ENCODE measurements at regions not wholly inside any gene's neighbourhood (a gene's known extent, or its start where the extent isn't known, plus 50 kb on each side); places are given as distances from the start of the nearest gene placed in this dataset.
"Not testable (repeated sequence)": the region's sequence is repeated elsewhere in the genome, so short reads cannot be mapped to it uniquely, and the experiment has no call there.

- no peak for DNase-seq
Measured at GRCh38 chr20:22529150-22530019, 55.0 kb downstream of the FOXA2 start.

DNA sequence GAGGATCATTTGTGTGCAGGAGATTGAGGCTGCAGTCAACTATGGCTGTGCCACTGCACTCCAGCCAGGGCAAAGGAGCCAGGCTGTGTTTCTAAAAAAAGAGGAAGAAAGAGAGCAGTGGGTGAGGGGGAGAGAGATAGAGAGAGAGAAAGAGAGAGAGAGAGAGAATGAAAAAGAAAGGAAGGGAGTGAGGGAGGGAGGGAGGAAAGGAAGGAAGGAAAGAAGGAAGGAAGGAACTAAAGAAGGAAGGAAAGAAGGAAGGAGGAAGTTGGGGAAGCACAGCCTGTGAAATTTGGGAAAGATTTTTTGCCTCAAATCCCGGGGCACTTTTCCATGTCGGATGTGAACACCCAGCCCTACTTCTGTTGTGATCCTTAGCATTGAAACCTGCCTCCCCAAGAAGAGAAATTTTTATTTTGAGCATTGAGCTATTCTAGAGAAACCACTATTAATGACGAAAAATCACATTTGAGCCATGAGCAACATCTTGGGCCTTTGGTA is 57.8 kb downstream of the FOXA2 start:
- DNase-seq = no peak

- DNase-seq = no peak
Measured at GRCh38 chr20:22525821-22526220, 58.6 kb downstream of the FOXA2 start.

GRCh38 chr20:22525069-22525820 is 59.1 kb downstream of the FOXA2 start:
- DNase-seq = no peak

DNA sequence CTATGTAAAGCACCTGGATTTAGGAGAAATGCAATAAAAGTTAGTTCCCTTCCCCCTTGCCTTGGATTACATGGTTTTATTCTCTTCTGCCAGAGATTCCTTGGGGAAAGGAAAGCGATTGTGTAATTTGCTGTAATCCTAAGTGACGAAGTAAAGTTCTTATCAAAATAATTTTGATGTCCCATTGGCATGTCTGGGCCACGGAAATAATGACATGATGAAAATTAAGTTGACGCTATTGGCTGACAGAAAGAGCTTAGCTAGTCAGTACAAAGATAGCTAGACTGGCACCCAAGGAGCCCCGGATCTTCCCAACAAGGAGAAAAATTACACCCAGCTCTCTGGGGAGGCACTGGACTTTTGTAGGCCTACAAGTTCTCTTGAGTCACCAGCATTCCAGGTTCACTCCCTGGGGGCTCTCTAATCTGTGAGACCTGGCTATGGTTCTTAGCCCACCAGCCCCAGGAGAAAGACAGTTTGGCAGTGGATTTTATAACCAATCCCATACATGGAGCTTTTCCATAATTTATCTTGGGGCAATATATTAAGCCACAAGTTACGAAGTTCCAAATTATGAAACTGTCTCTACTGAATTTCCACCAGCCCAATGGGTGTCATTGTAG is 59.9 kb downstream of the FOXA2 start:
- DNase-seq = no peak

DNA sequence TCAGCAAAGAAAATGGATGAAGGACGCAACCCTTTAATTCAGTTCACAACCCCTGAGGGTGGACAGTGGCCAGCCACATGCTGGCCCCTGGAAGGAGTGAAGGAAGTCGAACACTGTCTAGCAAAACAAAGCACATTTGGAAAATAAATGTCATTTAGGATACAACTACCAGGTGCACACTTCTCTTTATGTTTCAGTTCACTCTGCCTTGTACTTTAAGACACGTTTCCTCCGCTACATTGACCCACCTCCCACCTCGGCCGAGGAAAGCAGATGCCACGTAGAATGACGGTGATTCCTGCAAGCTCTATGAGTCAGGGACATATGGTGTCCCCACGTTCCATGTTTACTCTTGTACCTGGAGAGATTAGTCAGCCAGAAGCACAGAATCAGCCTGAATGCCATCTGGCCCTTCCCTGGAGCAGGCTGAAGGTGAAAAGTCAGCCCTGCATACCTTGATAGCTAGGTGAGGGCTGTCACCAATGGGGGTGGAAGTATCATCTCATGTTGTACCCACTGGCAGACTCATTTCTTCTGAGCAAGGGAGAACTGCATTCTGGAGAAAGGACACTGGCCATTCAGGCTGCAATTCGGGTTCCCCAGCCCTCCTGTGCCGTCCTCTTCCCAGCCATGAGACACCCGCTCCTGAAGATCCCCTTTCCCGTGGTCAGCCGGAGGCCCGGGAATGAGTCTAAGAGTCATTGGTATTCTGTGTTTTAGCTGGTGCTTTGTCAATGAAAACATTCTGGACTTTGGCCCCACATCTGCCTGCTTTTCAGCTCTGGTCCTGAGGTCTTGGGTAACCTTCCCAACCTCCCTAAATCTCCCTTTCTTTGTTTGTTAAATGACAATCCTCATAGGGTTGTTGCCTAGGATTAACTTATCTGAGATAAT is 60.6 kb downstream of the FOXA2 start:
- no peak for DNase-seq

GRCh38 chr20:22523128-22523498 is 61.3 kb downstream of the FOXA2 start:
- no peak for DNase-seq

GRCh38 chr20:22522701-22523100 is 61.7 kb downstream of the FOXA2 start:
- DNase-seq = no peak

- not testable (repeated sequence) for DNase-seq
Measured at GRCh38 chr20:22521940-22522339, 62.4 kb downstream of the FOXA2 start.

DNA sequence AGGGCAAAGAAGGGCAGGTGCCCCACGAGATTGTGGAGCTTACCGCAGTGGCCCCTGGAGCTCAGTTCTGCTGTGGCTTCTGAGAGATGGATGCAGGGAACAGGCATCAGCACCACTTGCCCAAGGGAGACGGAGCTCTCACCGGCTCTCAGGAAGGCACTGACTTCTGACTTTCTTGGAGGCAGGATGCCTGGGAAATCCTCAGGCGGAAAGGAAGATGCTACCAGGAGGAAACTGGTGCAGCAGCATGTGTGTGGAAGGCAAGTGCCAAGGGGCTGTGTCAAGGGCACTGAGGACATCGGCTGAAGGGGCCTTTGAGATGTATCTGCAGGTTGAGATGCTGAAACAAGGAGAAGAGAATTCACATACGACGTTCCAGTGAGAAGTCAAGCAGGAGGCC is 64.0 kb downstream of the FOXA2 start:
- DNase-seq = no peak

DNA sequence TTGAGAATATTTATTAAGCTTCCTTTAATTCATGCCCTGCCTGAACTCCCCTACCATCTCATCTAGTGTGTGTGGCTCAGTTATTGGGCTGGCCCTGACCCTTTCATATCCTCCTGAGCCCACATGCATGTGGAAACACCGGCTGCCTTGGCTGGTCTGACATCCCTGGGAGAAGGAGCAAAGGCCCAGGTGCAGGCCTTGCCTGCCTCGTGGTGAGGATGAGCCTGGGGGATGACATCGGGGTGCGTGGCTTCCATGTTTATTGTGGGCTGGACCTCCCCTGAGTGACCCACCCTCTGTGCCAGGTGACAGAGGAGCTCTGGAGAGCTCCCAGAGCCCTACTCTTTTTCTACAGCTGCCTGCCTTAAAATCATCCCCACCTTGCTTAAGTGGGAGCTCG is 69.1 kb downstream of the FOXA2 start:
- DNase-seq = no peak

DNA sequence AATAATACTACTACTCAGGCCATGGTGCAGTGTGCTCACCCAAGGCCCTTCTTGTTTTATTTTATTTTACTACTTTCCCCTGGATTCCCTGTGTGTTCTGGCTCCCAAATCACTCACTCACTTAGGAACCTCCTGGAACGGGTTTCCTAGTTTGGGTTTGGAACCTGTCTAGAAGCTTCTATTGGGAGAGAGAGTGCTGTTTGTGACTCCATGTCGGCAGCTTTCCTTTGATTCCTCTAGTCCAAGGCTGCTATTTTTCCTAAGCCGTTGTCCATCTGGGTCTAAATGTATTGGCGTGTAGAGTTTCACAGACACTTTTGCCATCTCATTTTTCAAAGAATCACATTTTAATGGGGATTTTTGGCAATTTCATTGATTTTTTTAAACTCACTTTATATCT is 70.8 kb downstream of the FOXA2 start:
- no peak for DNase-seq

DNA sequence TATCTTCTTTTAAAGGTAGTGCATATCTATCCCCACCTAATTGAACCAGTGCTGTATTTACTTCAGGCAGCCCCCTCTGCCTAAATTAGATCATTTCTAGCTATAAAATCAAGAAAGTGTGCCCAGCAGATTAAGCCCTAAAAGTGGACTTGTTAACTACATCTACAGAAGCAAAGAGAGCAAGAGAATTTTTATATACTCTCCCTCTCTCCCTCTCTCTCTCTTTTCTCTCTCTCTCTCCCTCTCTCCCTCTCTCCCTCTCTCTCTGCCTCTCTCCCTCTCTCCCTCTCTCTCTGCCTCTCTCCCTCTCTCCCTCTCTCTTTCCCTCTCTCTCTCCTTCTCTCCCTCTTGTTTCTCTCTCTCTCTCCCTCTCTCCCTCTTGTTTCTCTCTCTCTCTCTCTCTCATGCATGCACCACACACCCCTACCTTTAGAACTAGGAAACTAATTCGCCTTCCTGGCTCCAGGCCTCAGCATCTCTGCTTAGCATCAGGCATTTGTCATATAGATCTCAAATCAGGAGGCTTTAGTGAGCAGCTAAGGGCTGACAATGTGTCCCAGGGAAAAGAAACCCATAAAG is 71.4 kb downstream of the FOXA2 start:
- DNase-seq = no peak

DNA sequence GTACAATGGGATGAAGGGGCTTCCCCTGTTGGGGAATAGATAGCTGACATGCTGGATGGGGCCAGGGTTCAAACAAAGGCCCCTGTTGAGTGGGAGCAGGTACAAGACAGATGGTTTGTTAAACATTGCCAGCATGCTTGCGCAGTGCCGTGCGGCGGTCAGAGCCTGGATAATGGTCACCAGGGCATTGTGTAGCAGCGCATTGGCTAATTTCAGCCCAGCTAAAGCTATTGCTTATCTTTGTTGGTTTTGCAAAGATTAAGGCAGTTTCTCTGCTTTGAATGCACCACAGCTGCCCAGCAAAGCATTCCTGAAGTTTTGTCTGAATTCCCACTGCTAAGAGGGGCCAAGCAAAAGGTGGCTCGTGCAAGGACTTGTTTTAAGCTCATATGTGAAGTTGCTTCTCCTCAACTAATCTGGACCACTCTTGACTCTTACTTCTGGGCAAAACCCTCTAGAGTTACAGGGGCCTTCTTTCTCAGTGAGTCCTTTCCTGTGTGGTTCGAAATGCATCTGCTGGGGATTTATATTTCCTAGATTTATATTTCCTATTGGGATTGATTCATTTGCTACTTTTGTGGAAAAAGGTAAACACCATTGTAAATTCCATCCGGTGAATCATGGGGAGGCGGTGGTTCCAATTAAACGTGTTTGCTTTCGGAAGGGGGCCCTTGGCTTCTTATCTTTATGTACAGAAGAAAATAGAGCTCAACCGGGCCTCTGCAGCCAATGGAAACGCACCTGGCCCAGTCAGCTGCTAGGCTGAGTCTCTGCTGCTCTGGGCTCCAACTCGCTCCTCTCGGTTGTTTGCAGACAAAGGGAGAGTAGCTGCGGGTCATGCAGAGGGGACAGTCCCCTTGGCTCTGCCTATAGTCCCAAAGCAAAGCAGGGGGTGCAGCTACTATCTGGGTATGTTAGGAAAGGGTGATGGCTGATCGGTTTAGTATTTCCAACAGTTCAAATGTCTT is 72.1 kb downstream of the FOXA2 start:
- DNase-seq = no peak

DNA sequence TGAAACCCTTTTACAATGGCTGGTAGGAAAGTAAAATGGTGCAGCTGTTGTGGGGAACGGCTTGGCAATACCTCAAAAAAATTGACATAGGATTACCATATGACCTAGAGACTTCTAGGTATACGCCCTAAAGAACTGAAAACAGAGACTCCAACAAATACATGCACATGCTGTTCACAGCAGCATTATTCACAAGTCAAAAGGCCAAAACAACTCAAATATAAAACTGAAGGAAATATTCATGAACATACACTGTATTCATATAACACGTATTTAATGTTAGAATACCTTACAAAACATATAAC is 74.6 kb downstream of the FOXA2 start:
- no peak for DNase-seq

- no peak for DNase-seq
Measured at GRCh38 chr20:22509090-22509842, 75.1 kb downstream of the FOXA2 start.

GRCh38 chr20:22508426-22508825 is 75.9 kb downstream of the FOXA2 start:
- DNase-seq = no peak

DNA sequence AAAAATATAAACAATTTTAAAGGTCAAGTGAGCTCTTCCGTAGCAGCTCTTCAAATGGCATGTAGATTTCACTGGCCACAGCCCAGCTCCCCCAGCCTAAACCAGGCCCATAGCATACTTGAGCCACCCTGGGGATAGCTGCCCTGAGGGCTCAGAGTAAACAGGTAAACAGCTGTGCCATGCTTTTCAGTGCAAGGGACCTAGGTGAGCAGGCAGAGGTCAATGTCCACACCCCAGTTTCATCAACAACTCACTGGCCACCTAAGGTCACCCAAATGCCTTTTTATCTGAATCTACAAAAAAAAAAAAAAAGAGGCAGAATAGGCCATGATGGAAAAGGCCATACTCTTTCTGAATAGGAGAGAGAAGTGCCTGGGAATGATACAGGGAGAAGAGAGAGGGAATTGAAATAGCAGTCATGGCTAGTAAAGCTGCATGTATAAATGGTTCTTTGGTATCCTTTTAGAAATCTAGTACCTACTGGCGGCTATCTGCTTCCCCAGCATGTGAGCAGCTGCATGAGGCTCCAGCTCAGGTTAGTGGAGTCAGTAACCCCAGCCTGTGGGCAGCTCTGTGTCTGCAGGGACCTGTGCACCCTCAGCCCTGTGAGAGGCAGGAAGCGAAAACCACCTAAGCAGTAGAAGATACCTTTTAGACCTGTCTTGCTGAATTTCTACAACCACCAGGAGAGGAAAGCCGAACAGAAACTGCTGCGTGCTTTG is 77.0 kb downstream of the FOXA2 start:
- DNase-seq = no peak

GRCh38 chr20:22506827-22507226 is 77.5 kb downstream of the FOXA2 start:
- no peak for DNase-seq
